PFSK-1 (cell line): ENCODE measurements at regions not wholly inside any gene's neighbourhood (a gene's known extent, or its start where the extent isn't known, plus 50 kb on each side); places are given as distances from the start of the nearest gene placed in this dataset.

Source experiments
- FOXP2 ChIP-seq: optimal IDR thresholded peaks from 2 replicates; pipeline ENCODE3; 2011; ENCODE audit warnings: borderline replicate concordance, control low read depth, inconsistent platforms; ENCODE audit not compliant: insufficient read depth; ENCODE audit errors: extremely low read length, extremely low read depth
- POLR2AphosphoS5 ChIP-seq: IDR thresholded peaks from 2 replicates; pipeline ENCODE4 v1.6.1; 2012; ENCODE audit warnings: low read depth, mild to moderate bottlenecking, control low read depth, low read length, moderate library complexity
- REST ChIP-seq, 2 experiments: IDR thresholded peaks; 2 replicates each; pipeline versions ENCODE4 v1.6.1 to v1.8.0; 2011 to 2012; ENCODE audit warnings: low read depth in 2 of 2, low read length in 2 of 2, control low read depth in 1 of 2, inconsistent platforms in 1 of 2, mild to moderate bottlenecking in 1 of 2, moderate library complexity in 1 of 2; ENCODE audit not compliant: insufficient read depth in 1 of 2
- SIN3A ChIP-seq: IDR thresholded peaks from 2 replicates; pipeline ENCODE4 v1.6.1; 2012; ENCODE audit warnings: mild to moderate bottlenecking, low read length, moderate library complexity, borderline replicate concordance; ENCODE audit not compliant: insufficient read depth
- TAF1 ChIP-seq: IDR thresholded peaks from 2 replicates; pipeline ENCODE4 v1.6.1; 2012; ENCODE audit warnings: low read length, control low read depth, borderline replicate concordance; ENCODE audit not compliant: insufficient read depth

GRCh38 chr5:158317507-158317906, 458.6 kb upstream of the CLINT1 start:
- no peak for TF ChIP-seq FOXP2
- no peak for TF ChIP-seq REST (IDR thresholded peaks at IDR 0.05; ENCODE audit: insufficient read depth in 1 of 2, low read depth in 2 of 2, low read length in 2 of 2)
- no peak for TF ChIP-seq SIN3A
- TF ChIP-seq TAF1, result no peak
- TF ChIP-seq POLR2AphosphoS5, result no peak

GRCh38 chr5:158313733-158314464, 455.0 kb upstream of the CLINT1 start:
- TF ChIP-seq POLR2AphosphoS5, result no peak
- no peak for TF ChIP-seq FOXP2
- no peak for TF ChIP-seq TAF1
- no peak for TF ChIP-seq SIN3A
- TF ChIP-seq REST (IDR thresholded peaks at IDR 0.05; ENCODE audit: insufficient read depth in 1 of 2, low read depth in 2 of 2, low read length in 2 of 2), result no peak

- no peak for TF ChIP-seq REST (IDR thresholded peaks at IDR 0.05; ENCODE audit: insufficient read depth in 1 of 2, low read depth in 2 of 2, low read length in 2 of 2)
- TF ChIP-seq POLR2AphosphoS5, result no peak
- TF ChIP-seq SIN3A, result no peak
- no peak for TF ChIP-seq FOXP2
- no peak for TF ChIP-seq TAF1
Observed at GRCh38 chr5:158313027-158313732, 454.2 kb upstream of the CLINT1 start.

GRCh38 chr5:158309088-158309807, 450.3 kb upstream of the CLINT1 start:
- no peak for TF ChIP-seq REST (IDR thresholded peaks at IDR 0.05; ENCODE audit: insufficient read depth in 1 of 2, low read depth in 2 of 2, low read length in 2 of 2)
- no peak for TF ChIP-seq FOXP2
- TF ChIP-seq POLR2AphosphoS5, result no peak
- TF ChIP-seq SIN3A, result no peak
- no peak for TF ChIP-seq TAF1
